Endothelial cell of umbilical vein (primary cell): ENCODE measurements at regions not wholly inside any gene's neighbourhood (a gene's known extent, or its start where the extent isn't known, plus 50 kb on each side); places are given as distances from the start of the nearest gene placed in this dataset.

Experiments
- BruUV-seq: library from RNA; stranded (reverse); fragments of 400-500 nt; replicated peaks from 2 replicates; lab custom pipeline; 2021; lab: Mats Ljungman, UMichigan
- CTCF ChIA-PET: fragments of 300-600, 350-600 bp; sonication (Branson Sonifier 250); formaldehyde crosslinking; loops from one replicate; lab custom pipeline; 2021; ENCODE audit warnings: antibody characterized with exemption, inconsistent platforms; lab: Charles Lee
- POLR2A ChIA-PET: fragments of 300-600, 350-600 bp; sonication (Branson Sonifier 250); formaldehyde crosslinking; loops from one replicate; lab custom pipeline; 2021; ENCODE audit warnings: antibody characterized with exemption, inconsistent platforms; lab: Charles Lee
- DNase-seq: peaks from one replicate; pipeline ENCODE4 v3.0.0-alpha.2; 2011; ENCODE audit warnings: low read depth, low spot score
- FAIRE-seq: peaks from 2 replicates; lab custom pipeline; 2011; peaks lifted over from hg19 to GRCh38; lab: Jason Lieb, UNC
- H2AFZ ChIP-seq: 2 replicates; pipeline ENCODE4 v1.6.0; 2012; ENCODE audit warnings: low read depth, low read length, control low read depth, inconsistent platforms
- H3K27ac ChIP-seq: 2 replicates; pipeline ENCODE4 v1.5.1; 2011; ENCODE audit warnings: low read depth, mild to moderate bottlenecking, control low read depth, low read length, moderate library complexity; ENCODE audit not compliant: insufficient read depth
- H3K27me3 ChIP-seq, 2 experiments: 2 replicates each; pipeline versions ENCODE4 v1.6.0 to v1.6.1; 2011; ENCODE audit warnings: low read length in 2 of 2, mixed read lengths in 1 of 2; ENCODE audit not compliant: control insufficient read depth in 2 of 2, insufficient read depth in 2 of 2
- H3K36me3 ChIP-seq, 2 experiments: 2 replicates in 1 of 2; 3 replicates in 1 of 2; pipeline ENCODE4 v1.5.1; 2011; ENCODE audit warnings: low read length in 2 of 2, mild to moderate bottlenecking in 1 of 2, moderate library complexity in 1 of 2; ENCODE audit not compliant: control insufficient read depth in 2 of 2, insufficient read depth in 2 of 2; ENCODE audit errors: extremely low read depth in 1 of 2
- H3K4me1 ChIP-seq: 3 replicates; pipeline ENCODE4 v1.5.1; 2011; ENCODE audit warnings: mild to moderate bottlenecking, low read length; ENCODE audit not compliant: control insufficient read depth, insufficient read depth; ENCODE audit errors: extremely low read depth
- H3K4me2 ChIP-seq: 2 replicates; pipeline ENCODE4 v1.6.1; 2011; ENCODE audit warnings: low read length, control low read depth, mixed read lengths; ENCODE audit not compliant: insufficient read depth
- H3K4me3 ChIP-seq, 3 experiments: fragments of 200-600 bp in 1 of 3; sonication (generic), shearing (Covaris generic) in 1 of 3; replicated peaks in 1 of 3; 2 replicates each; pipeline ENCODE4 v1.5.1; 2011 to 2016; ENCODE audit warnings: control low read depth in 3 of 3, low read length in 3 of 3, mild to moderate bottlenecking in 2 of 3, inconsistent platforms in 1 of 3, low read depth in 1 of 3, moderate library complexity in 1 of 3; ENCODE audit not compliant: insufficient read depth in 1 of 3
- H3K79me2 ChIP-seq: 2 replicates; pipeline ENCODE4 v1.6.0; 2012; ENCODE audit warnings: low read length, inconsistent platforms; ENCODE audit not compliant: control insufficient read depth, insufficient read depth
- H3K9ac ChIP-seq: replicated peaks from 2 replicates; pipeline ENCODE3; 2011; ENCODE audit warnings: low read length, control low read depth; ENCODE audit not compliant: insufficient read depth; ENCODE audit errors: extremely low read depth
- H3K9me1 ChIP-seq: replicated peaks from 3 replicates; pipeline ENCODE4 v1.6.0; 2011; ENCODE audit warnings: mild to moderate bottlenecking, low read length; ENCODE audit not compliant: control insufficient read depth, insufficient read depth; ENCODE audit errors: extremely low read depth
- H3K9me3 ChIP-seq: replicated peaks from 2 replicates; pipeline ENCODE4 v1.5.1; 2012; ENCODE audit warnings: low read length, inconsistent platforms; ENCODE audit not compliant: control insufficient read depth, insufficient read depth
- H4K20me1 ChIP-seq: replicated peaks from 2 replicates; pipeline ENCODE3; 2011; ENCODE audit warnings: mild to moderate bottlenecking, low read length; ENCODE audit not compliant: control insufficient read depth, insufficient read depth; ENCODE audit errors: extremely low read depth
- EZH2 ChIP-seq: IDR thresholded peaks from 2 replicates; pipeline ENCODE4 v1.6.1; 2012; ENCODE audit warnings: borderline replicate concordance, low read depth, mild to moderate bottlenecking, moderate library complexity, low read length, inconsistent platforms; ENCODE audit not compliant: severe bottlenecking
- JUN ChIP-seq: IDR thresholded peaks from 2 replicates; pipeline ENCODE4 v1.6.1; 2011; ENCODE audit warnings: borderline replicate concordance, low read depth; ENCODE audit not compliant: insufficient read length, insufficient read depth
- MYC ChIP-seq: IDR thresholded peaks from one replicate; pipeline ENCODE4 v1.6.1; 2011; ENCODE audit warnings: mild to moderate bottlenecking, low read depth, low read length
- dilution Hi-C: fragments of 300-500 bp; cut with MboI; formaldehyde crosslinking; loops from one replicate; pipeline ENCODE4 v1.15.0; 2019; ENCODE audit warnings: low sequenced_read_pairs; ENCODE audit not compliant: extremely low pct_ligation_motif_present
- intact Hi-C: fragments of 100-400 bp; cut with micrococcal nuclease; formaldehyde crosslinking; loops from one replicate; pipeline ENCODE4 v1.10.0; 2022

GRCh38 chr12:13724136-13724535 lies 257.3 kb downstream of the GRIN2B start:
- H3K27me3 ChIP-seq, result no peaks in the 10 kb centered on the region
- no peaks in the 10 kb centered on the region for H3K36me3 ChIP-seq
- intact Hi-C loops, result no loop called here
- H3K4me3 ChIP-seq, result no peak overlapping the region
- no peak overlapping the region for H3K4me2 ChIP-seq
- no peak overlapping the region for H2AFZ ChIP-seq
- H3K79me2 ChIP-seq, result no peaks in the 10 kb centered on the region
- no peaks in the 10 kb centered on the region for H3K9me3 ChIP-seq
- H4K20me1 ChIP-seq, result no peaks in the 10 kb centered on the region
- no peak overlapping the region for H3K9ac ChIP-seq
- H3K9me1 ChIP-seq, result no peaks in the 10 kb centered on the region
- dilution Hi-C loops, result no loop called here
- H3K27ac ChIP-seq, result no peak overlapping the region
- TF ChIP-seq JUN (no peak), EZH2 (no peak)
- no TSS peak for BruUV-seq
- DNase-seq, result no peak
- H3K4me1 ChIP-seq, result no peaks in the 10 kb centered on the region
- ChIA-PET CTCF (no interaction called here), POLR2A (no interaction called here)
- FAIRE-seq, result no peak

GRCh38 chr12:13719986-13720385 lies 261.4 kb downstream of the GRIN2B start:
- TF ChIP-seq JUN (no peak), MYC (no peak)
- Histone ChIP-seq H2AFZ (no peak overlapping the region), H4K20me1 (no peaks in the 10 kb centered on the region), H3K9me3 (no peaks in the 10 kb centered on the region), H3K4me1 (no peaks in the 10 kb centered on the region), H3K79me2 (no peaks in the 10 kb centered on the region), H3K9ac (no peak overlapping the region), H3K27me3 (no peaks in the 10 kb centered on the region), H3K27ac (no peak overlapping the region), H3K9me1 (no peaks in the 10 kb centered on the region), H3K4me3 (no peak overlapping the region), H3K36me3 (no peaks in the 10 kb centered on the region), H3K4me2 (no peak overlapping the region)
- no TSS peak for BruUV-seq
- DNase-seq (no peak), FAIRE-seq (no peak)
- ChIA-PET POLR2A (no interaction called here), CTCF (no interaction called here)
- intact Hi-C loops (no loop called here), dilution Hi-C loops (no loop called here)
